HTR-8/SVneo (cell line): ENCODE measurements at regions not wholly inside any gene's neighbourhood (a gene's known extent, or its start where the extent isn't known, plus 50 kb on each side); places are given as distances from the start of the nearest gene placed in this dataset.
"Not testable (repeated sequence)": the region's sequence is repeated elsewhere in the genome, so short reads cannot be mapped to it uniquely, and the experiment has no call there.

Experiments
- DNase-seq: peaks from one replicate; pipeline ENCODE4 v3.0.0; 2011; ENCODE audit warnings: low spot score, mixed read lengths; ENCODE audit not compliant: insufficient read length
- FAIRE-seq: peaks from 2 replicates; lab custom pipeline; 2011; peaks lifted over from hg19 to GRCh38; lab: Jason Lieb, UNC

- DNase-seq (no peak), FAIRE-seq (no peak)
Measured at GRCh38 chrX:784829-785228, 154.2 kb downstream of the SHOX start.

DNA sequence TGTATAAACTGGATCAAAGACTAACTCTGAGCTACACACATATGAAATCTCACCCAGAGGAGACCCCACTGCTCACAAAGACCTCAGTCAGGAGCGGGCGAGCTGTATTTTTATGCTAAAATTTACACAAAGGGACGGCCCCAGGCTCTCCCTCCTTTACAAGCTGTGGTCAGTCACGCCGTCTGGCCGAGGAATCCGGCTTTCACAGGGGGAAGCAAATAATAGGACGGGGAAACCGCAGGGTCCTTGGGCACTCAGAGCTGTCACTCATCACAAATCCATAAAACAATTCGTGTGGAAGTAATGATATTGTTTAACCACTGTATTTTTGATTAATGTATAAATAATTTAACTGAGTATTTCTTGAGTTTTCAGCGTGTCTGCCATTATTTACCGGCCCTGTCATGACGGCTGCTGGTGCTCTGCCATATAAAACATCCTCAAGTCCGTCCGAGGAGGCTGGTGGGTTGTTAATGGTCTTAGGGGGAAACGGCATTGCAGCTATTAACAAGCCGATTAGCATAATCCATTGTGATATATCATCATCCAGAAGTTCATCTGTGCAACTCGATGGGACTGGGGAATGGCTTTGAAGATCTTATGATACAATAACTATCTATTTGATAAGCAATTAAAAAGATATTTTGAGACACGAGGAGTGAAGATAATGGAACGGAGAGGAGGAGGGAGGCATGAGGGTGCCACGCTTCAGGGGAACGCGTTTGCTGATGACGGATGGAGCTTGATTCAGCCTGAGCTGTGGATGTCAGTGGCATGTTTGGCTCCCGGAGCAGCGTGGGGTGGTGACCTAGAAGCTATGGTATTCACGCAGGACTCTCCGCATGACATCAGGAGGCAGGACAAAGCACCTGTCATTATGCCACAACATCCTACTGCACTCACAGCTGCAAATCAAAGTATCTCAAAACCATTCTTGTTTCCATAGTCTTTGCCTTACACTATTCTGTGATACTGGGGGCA lies 150.9 kb downstream of the SHOX start:
- no peak for DNase-seq
- peak; percentile 64 for FAIRE-seq

DNA sequence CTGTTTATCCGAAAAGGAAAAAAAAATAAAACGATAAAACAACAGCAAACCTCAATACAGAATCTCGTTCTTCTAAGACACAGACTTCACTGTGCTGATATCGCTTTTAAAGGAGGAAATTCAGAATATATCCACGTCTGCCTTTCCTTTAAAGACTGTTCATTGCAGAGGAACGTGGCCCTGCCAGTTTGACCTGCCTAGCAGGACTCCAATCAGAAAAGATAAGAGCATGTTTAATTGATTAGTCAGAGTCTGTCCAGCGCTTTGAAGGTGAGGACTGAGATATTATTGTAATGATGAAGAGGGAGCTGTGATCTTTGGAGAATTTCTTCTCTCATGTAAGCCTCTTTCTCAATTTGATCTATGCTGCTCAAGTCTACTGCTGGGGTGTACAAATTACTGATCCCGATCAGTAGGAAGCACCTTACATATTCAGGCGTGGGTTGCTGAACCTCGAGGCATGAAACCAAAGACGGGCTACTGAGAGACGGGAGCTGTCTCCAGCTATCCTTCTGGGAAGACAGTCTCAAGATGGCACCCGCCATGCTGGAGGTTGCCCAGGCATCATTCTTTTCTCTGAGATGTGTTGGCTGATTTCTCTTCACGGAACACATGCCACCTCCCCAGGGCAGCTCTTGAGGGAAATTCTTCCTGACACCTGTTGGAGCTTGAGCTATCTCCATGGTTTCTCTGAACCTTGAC lies 146.1 kb downstream of the SHOX start:
- no peak for FAIRE-seq
- DNase-seq = no peak

DNA sequence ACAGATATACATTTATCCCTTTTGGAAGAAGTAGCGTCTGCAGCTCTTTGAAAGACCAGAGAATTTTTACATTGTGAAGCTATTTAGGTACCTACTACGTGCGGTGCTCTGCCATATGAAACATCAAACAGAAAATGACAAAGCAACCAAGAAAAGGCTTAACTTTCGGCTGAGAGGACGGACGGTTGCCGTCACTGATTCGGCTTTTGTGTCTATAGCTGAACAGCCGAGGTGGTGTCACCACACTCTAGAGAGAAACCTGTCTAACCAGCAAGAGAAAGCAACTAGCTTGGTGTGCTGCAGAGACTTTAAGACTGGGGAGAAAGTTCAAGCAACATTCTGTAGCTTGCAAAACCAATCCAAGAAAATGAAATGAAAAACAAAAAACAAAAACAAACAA lies 145.5 kb downstream of the SHOX start:
- DNase-seq = no peak
- no peak for FAIRE-seq

DNA sequence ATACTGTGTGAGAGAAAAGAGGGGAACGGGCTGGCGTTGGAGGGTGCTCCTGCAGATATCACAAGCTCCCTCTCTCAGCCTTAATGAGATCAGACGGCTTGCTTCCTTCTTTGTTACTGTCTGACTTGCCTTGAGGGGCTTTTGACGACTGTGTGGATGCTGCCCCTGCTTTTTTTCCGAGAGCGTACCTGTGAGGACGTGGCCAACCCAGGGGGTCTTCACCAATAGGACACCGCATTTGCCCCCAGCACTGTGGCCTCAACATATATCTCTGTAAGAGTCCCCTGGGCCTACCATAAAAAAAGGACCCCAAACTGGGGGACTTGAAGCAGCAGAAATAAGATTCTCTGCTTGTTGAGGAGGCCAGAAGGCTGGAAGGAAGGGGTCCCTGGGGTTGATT lies 143.9 kb downstream of the SHOX start:
- no peak for DNase-seq
- no peak for FAIRE-seq

GRCh38 chrX:773292-774025 lies 142.9 kb downstream of the SHOX start:
- DNase-seq (no peak), FAIRE-seq (no peak)

DNA sequence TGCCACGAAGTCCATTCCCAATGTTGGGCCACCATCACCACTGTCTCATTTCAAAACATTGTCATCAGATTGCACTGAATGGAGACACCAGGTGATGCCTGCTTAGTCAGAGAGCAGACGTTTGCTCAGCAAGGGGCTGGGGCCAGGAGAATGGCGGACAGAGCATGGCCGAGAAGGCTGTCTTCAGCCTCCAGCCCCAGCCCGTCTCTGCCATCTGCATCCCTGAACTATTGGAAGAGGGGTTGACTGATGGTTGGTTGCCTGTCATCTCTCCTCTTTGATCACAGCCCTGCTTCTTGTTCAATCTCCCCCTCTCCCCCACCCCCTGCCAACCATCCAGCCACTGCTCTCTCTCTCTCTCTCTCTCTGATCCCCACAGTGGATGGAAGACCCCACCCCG lies 140.9 kb downstream of the SHOX start:
- no peak for FAIRE-seq
- DNase-seq = no peak

DNA sequence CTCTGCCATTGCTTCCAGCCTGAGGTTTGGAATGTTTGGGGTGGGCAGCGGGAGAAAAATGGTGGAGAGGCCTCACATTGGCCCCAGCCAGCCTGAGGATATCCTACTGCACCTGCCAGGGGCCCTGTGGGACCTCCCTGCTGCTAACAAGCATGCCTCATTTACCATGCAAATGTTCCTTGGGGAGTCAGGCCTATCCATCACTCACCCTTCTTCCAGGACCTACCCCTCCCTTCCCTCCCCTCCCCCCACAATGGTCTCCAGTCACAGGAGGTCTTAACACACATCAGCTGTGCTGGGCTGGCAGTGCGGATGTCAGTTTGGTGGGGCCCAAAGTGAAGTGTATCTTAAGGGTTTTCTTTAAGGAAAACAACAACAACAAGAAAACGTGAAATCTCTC lies 139.2 kb downstream of the SHOX start:
- FAIRE-seq = no peak
- no peak for DNase-seq

GRCh38 chrX:768596-768995 lies 138.0 kb downstream of the SHOX start:
- no peak for FAIRE-seq
- DNase-seq = no peak

- FAIRE-seq (no peak), DNase-seq (no peak)
Measured at GRCh38 chrX:758917-759316, 128.3 kb downstream of the SHOX start.

DNA sequence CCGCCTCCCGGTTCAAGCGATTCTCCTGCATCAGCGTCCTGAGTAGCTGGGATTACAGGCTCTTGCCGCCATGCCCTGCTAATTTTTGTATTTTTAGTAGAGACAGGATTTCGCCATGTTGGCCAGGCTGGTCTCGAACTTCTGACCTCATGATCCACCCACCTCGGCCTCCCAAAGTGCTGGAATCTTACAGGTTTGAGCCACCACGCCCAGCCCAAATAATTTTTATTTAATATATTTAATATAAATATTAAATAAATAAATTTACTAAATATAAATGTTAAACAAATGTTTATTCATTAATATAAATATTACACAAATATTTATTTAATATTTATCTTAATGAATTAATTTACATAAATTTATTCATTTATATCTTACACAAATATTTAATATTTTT lies 120.2 kb downstream of the SHOX start:
- FAIRE-seq = no peak
- no peak for DNase-seq

DNA sequence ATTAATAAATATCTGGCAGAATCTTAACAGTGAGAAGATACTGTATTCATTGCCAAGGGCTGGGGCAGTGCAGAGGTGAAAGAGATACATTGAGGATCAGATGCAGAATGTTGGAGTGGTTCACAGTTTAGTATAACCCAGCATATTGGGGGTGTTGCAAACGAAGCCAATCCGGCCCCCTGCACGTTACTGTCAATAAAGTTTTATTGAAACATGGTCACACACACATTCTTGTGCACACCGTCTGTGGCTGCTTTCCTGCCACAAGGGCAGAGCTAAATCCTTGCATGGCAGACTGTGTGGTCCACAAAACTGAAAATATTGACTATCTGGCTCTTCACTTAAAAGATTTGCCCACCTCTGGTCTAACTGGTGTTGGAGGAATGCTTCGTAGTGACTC lies 119.7 kb downstream of the SHOX start:
- FAIRE-seq (no peak), DNase-seq (no peak)

DNA sequence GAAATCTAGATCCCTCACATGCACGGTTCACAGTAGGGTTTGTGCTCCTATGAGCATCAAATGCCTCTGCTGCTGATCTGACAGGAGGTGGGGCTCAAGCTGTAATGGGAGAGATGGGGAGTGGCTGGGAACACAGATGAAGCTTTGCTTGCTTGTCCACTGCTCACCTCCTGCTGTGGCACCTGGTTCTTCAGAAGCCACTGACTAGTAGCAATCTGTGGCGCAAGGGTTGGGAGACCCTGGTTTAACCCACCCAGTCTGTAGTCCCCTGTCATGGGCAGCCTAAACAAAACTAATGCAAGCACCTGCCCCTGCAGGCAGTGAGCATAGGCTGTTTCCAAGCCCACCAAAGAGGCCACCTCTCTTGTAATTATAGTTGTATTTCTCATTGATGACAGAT lies 116.6 kb downstream of the SHOX start:
- FAIRE-seq (no peak), DNase-seq (no peak)

- DNase-seq (no peak), FAIRE-seq (no peak)
Measured at GRCh38 chrX:739611-740010, 109.0 kb downstream of the SHOX start.

DNA sequence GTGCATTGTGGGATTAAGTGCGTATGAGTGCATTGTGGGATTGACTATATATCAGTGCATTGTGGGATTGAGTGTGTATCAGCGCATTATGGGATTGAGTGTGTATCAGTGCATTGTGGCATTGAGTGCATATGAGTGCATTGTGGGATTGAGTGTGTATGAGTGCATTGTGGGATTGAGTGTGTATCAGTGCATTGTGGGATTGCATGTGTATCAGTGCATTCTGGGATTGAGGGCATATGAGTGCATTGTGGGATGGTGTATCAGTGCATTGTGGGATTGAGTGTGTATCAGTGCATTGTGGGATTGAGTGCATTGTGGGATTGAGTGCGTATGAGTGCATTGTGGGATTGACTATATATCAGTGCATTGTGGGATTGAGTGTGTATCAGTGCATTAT lies 106.4 kb downstream of the SHOX start:
- DNase-seq = not testable (repeated sequence)
- peak; percentile 26 for FAIRE-seq

DNA sequence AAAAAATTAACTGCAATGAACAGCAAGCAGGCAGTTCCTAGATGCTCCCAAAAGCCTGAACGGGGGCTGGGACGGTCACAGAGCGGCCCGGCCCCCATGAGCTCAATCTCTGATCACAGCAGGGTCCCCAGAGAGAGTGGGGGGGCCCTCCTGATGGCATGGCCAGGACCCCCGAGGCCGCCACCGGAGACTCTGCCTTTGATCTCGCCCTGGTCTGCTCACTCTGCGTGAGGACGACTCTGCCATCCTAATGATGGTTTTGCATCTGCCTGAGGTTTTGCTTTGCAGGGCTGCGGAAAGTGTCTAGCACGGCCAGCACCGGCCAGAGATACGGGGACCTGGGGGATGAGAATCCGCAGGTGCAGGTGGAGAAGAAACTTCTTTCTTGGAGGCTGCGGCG lies 103.8 kb downstream of the SHOX start:
- DNase-seq = no peak
- no peak for FAIRE-seq

DNA sequence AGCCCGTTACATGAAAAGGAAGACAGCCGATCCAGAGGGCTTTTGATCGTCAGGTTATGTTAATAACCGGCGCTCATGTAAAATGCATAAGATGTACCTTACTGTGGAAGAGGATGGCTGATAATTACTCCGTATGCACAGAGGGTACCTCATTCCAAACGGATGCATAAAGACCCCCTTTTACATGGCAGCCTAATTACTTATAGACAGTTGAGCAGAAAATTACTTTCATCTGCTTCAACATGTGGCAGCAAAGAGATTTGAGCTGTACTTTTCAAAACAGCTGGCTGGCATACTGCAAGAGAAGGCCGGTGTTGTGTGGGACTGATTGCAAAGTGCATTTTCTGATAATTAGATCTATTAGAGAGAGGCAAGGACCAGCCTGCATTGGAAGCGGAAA lies 103.4 kb downstream of the SHOX start:
- no peak for DNase-seq
- FAIRE-seq = no peak

- FAIRE-seq = no peak
Measured at GRCh38 chrX:729583-730409, 99.2 kb downstream of the SHOX start.

GRCh38 chrX:729101-729500 lies 98.5 kb downstream of the SHOX start:
- not testable (repeated sequence) for FAIRE-seq, DNase-seq

More at GRCh38 chrX:729583-730409, 99.2 kb downstream of the SHOX start:
- no peak for DNase-seq

GRCh38 chrX:728639-729038 lies 98.0 kb downstream of the SHOX start:
- DNase-seq = not testable (repeated sequence)
- FAIRE-seq = peak; percentile 88
